GM12878 (cell line): ENCODE measurements at regions not wholly inside any gene's neighbourhood (a gene's known extent, or its start where the extent isn't known, plus 50 kb on each side); places are given as distances from the start of the nearest gene placed in this dataset.

ENCODE experiments used
- KAT2A ChIP-seq: conservative IDR thresholded peaks from 2 replicates; pipeline ENCODE4 v1.6.1; 2011; ENCODE audit warnings: low read depth, low read length; ENCODE audit not compliant: control insufficient read depth
- POLR2A ChIP-seq: IDR thresholded peaks from 2 replicates; pipeline ENCODE4 v1.6.1; 2011; ENCODE audit warnings: low read depth, mild to moderate bottlenecking, low read length
- POLR2AphosphoS5 ChIP-seq: IDR thresholded peaks from 2 replicates; pipeline ENCODE4 v1.6.1; 2011; ENCODE audit warnings: mild to moderate bottlenecking, low read length, inconsistent platforms
- SMAD5 ChIP-seq: IDR thresholded peaks from 2 replicates; pipeline ENCODE4 v1.6.1; 2016; ENCODE audit warnings: antibody characterized with exemption, low read depth
- STAT3 ChIP-seq: IDR thresholded peaks from 2 replicates; pipeline ENCODE4 v1.6.1; 2011; ENCODE audit warnings: low read depth, low read length, improper control_type of control experiment
- TAF1 ChIP-seq: IDR thresholded peaks from 2 replicates; pipeline ENCODE4 v1.6.1; 2011; ENCODE audit warnings: mild to moderate bottlenecking, low read depth, low read length, borderline replicate concordance
- TF ChIP-seq, protein P1 (sequence below), 3 experiments: IDR thresholded peaks in 2 of 3; conservative IDR thresholded peaks in 1 of 3; 2 replicates each; pipeline ENCODE4 v1.5.1; 2011; ENCODE audit warnings: low read depth in 3 of 3, low read length in 3 of 3, mild to moderate bottlenecking in 3 of 3, control low read depth in 2 of 3, moderate library complexity in 2 of 3, inconsistent platforms in 1 of 3, mixed read lengths in 1 of 3; ENCODE audit not compliant: control insufficient read depth in 2 of 3, insufficient read depth in 1 of 3; ENCODE audit errors: extremely low read depth in 1 of 3

DNA sequence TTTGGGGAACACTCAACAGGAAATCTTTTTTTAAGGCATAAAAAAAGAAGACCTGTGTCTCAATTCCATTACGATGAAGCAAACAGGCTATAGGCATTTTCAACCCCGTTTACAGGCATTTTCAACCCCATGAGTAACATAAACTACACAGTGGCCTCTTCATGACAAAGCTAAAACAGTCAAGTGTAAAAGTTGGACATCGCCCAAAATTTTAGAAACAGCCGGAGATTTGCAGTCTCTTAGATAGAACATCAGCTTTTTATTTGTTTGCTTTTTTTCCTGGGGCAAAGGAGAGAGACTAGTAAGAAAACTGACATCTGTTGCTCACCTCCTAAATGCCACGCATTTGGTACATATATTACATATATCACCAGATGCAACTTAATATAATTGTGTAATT lies 173.7 kb downstream of the CMPK2 start:
- TF ChIP-seq POLR2AphosphoS5 (no peak), POLR2A (no peak), STAT3 (no peak), TAF1 (no peak), KAT2A (no peak), SMAD5 (no peak)
- TF ChIP-seq, protein P1, sequence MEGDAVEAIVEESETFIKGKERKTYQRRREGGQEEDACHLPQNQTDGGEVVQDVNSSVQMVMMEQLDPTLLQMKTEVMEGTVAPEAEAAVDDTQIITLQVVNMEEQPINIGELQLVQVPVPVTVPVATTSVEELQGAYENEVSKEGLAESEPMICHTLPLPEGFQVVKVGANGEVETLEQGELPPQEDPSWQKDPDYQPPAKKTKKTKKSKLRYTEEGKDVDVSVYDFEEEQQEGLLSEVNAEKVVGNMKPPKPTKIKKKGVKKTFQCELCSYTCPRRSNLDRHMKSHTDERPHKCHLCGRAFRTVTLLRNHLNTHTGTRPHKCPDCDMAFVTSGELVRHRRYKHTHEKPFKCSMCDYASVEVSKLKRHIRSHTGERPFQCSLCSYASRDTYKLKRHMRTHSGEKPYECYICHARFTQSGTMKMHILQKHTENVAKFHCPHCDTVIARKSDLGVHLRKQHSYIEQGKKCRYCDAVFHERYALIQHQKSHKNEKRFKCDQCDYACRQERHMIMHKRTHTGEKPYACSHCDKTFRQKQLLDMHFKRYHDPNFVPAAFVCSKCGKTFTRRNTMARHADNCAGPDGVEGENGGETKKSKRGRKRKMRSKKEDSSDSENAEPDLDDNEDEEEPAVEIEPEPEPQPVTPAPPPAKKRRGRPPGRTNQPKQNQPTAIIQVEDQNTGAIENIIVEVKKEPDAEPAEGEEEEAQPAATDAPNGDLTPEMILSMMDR (IDR thresholded peaks at IDR 0.05 in 2 of 3, conservative IDR thresholded peaks at IDR 0.05 in 1 of 3; ENCODE audit: control insufficient read depth in 2 of 3, extremely low read depth in 1 of 3, insufficient read depth in 1 of 3, low read depth in 3 of 3, low read length in 3 of 3) = no peak
